ENCODE measurements at regions not wholly inside any gene's neighbourhood (a gene's known extent, or its start where the extent isn't known, plus 50 kb on each side); places are given as distances from the start of the nearest gene placed in this dataset.

GRCh38 chr13:97720896-97721295 lies 232.6 kb upstream of the IPO5 start:
- Histone ChIP-seq H3K4me3 (no peak overlapping the region), H3K4me1 (no peaks in the 10 kb centered on the region), H3K27me3 (no peaks in the 10 kb centered on the region), H3K27ac (no peak overlapping the region), H3K36me3 (no peaks in the 10 kb centered on the region), H3K9me3 (no peaks in the 10 kb centered on the region)
- TF ChIP-seq EP300 (IDR thresholded peaks at IDR 0.05) (no peak), CTCF (IDR thresholded peaks at IDR 0.05) (no peak), POLR2A (IDR thresholded peaks at IDR 0.05) (no peak)
- 90 to 97% methylated on average over 4 of the region's 4 CpGs for WGBS, 2 donors
- no peak for DNase-seq (ENCODE audit: low spot score in 2 of 2)

- H3K27me3 ChIP-seq, result no peaks in the 10 kb centered on the region
- no peak for DNase-seq (ENCODE audit: low spot score in 2 of 2)
- TF ChIP-seq POLR2A (IDR thresholded peaks at IDR 0.05) (no peak), EP300 (IDR thresholded peaks at IDR 0.05) (no peak), CTCF (IDR thresholded peaks at IDR 0.05) (no peak)
- H3K4me3 ChIP-seq, result no peak overlapping the region
- no peaks in the 10 kb centered on the region for H3K9me3 ChIP-seq
- H3K36me3 ChIP-seq, result no peaks in the 10 kb centered on the region
- no peak overlapping the region for H3K27ac ChIP-seq
- H3K4me1 ChIP-seq, result peaks cover 0 to 12% (median 0%) of the 10 kb centered on the region in 4 donors
- 62 to 72% methylated on average over 4 of the region's 4 CpGs for WGBS, 2 donors
These were observed 229.8 kb upstream of the IPO5 start for GRCh38 chr13:97723655-97724054.

- no peaks in the 10 kb centered on the region for H3K27me3 ChIP-seq
- H3K36me3 ChIP-seq, result no peaks in the 10 kb centered on the region
- no peak for TF ChIP-seq EP300 (IDR thresholded peaks at IDR 0.05)
- no peak for TF ChIP-seq CTCF (IDR thresholded peaks at IDR 0.05)
- no peak for TF ChIP-seq POLR2A (IDR thresholded peaks at IDR 0.05)
- H3K4me1 ChIP-seq, result peaks cover 0 to 12% (median 0%) of the 10 kb centered on the region in 4 donors
- 83 to 84% methylated on average over 2 of the region's 2 CpGs for WGBS, 2 donors
- no peak for DNase-seq (ENCODE audit: low spot score in 2 of 2)
- no peak overlapping the region for H3K4me3 ChIP-seq
- H3K27ac ChIP-seq, result no peak overlapping the region
- no peaks in the 10 kb centered on the region for H3K9me3 ChIP-seq
These were observed 229.0 kb upstream of the IPO5 start for GRCh38 chr13:97724450-97724849.

- Histone ChIP-seq H3K36me3 (no peaks in the 10 kb centered on the region), H3K27ac (no peak overlapping the region), H3K27me3 (no peaks in the 10 kb centered on the region), H3K4me1 (peaks cover 0 to 12% (median 0%) of the 10 kb centered on the region in 4 donors), H3K4me3 (no peak overlapping the region), H3K9me3 (peaks cover 0 to 3% (median 0%) of the 10 kb centered on the region in 4 donors)
- TF ChIP-seq CTCF (IDR thresholded peaks at IDR 0.05) (no peak), EP300 (IDR thresholded peaks at IDR 0.05) (peak in 1 of 2 donors; percentile 47), POLR2A (IDR thresholded peaks at IDR 0.05) (no peak)
- 66 to 71% methylated on average over 4 of the region's 4 CpGs for WGBS, 2 donors
- peak in 1 of 2 donors; percentile 52 for DNase-seq (ENCODE audit: low spot score in 2 of 2)
These were observed 226.7 kb upstream of the IPO5 start for GRCh38 chr13:97726664-97727280.

- Histone ChIP-seq H3K27me3 (no peaks in the 10 kb centered on the region), H3K4me1 (peaks cover 0 to 12% (median 0%) of the 10 kb centered on the region in 4 donors), H3K36me3 (no peaks in the 10 kb centered on the region), H3K4me3 (no peak overlapping the region), H3K27ac (no peak overlapping the region), H3K9me3 (peaks cover 0 to 3% (median 0%) of the 10 kb centered on the region in 4 donors)
- DNase-seq (ENCODE audit: low spot score in 2 of 2), result no peak
- WGBS, 2 donors, result 92% methylated on average over 4 of the region's 4 CpGs
- TF ChIP-seq EP300 (IDR thresholded peaks at IDR 0.05), result no peak
- TF ChIP-seq POLR2A (IDR thresholded peaks at IDR 0.05), result no peak
- TF ChIP-seq CTCF (IDR thresholded peaks at IDR 0.05), result no peak
These were observed 225.5 kb upstream of the IPO5 start for GRCh38 chr13:97727991-97728390.
